ENCODE measurements at regions not wholly inside any gene's neighbourhood (a gene's known extent, or its start where the extent isn't known, plus 50 kb on each side); places are given as distances from the start of the nearest gene placed in this dataset.
"Not testable (repeated sequence)": the region's sequence is repeated elsewhere in the genome, so short reads cannot be mapped to it uniquely, and the experiment has no call there.

- not testable (repeated sequence) for H3K4me3 ChIP-seq (ENCODE audit: low read depth, low read length); DNase-seq (ENCODE audit: low read depth)
Observed at GRCh38 chr9:67168530-67169157, 176.3 kb upstream of the SPATA31A3 start.

- not testable (repeated sequence) for DNase-seq (ENCODE audit: low read depth); H3K4me3 ChIP-seq (ENCODE audit: low read depth, low read length)
Observed at GRCh38 chr9:67166335-67166734, 174.0 kb upstream of the SPATA31A3 start.

- DNase-seq (ENCODE audit: low read depth); H3K4me3 ChIP-seq (ENCODE audit: low read depth, low read length): not testable (repeated sequence)
Observed at GRCh38 chr9:67162827-67163226, 170.5 kb upstream of the SPATA31A3 start.

- H3K4me3 ChIP-seq (ENCODE audit: low read depth, low read length); DNase-seq (ENCODE audit: low read depth): not testable (repeated sequence)
Observed at GRCh38 chr9:67155218-67155617, 162.9 kb upstream of the SPATA31A3 start.

- not testable (repeated sequence) for H3K4me3 ChIP-seq (ENCODE audit: low read depth, low read length); DNase-seq (ENCODE audit: low read depth)
Observed at GRCh38 chr9:67153501-67153900, 161.2 kb upstream of the SPATA31A3 start.

GRCh38 chr9:67142392-67143107, 150.2 kb upstream of the SPATA31A3 start:
- DNase-seq (ENCODE audit: low read depth); H3K4me3 ChIP-seq (ENCODE audit: low read depth, low read length): not testable (repeated sequence)

- not testable (repeated sequence) for DNase-seq (ENCODE audit: low read depth); H3K4me3 ChIP-seq (ENCODE audit: low read depth, low read length)
Observed at GRCh38 chr9:67136376-67136775, 144.0 kb upstream of the SPATA31A3 start.

- not testable (repeated sequence) for DNase-seq (ENCODE audit: low read depth); H3K4me3 ChIP-seq (ENCODE audit: low read depth, low read length)
Observed at GRCh38 chr9:67133124-67133523, 140.8 kb upstream of the SPATA31A3 start.

GRCh38 chr9:67116761-67117160, 124.4 kb upstream of the SPATA31A3 start:
- not testable (repeated sequence) for DNase-seq (ENCODE audit: low read depth); H3K4me3 ChIP-seq (ENCODE audit: low read depth, low read length)

GRCh38 chr9:67112148-67112547, 119.8 kb upstream of the SPATA31A3 start:
- H3K4me3 ChIP-seq (ENCODE audit: low read depth, low read length); DNase-seq (ENCODE audit: low read depth): not testable (repeated sequence)

- not testable (repeated sequence) for DNase-seq (ENCODE audit: low read depth); H3K4me3 ChIP-seq (ENCODE audit: low read depth, low read length)
Observed at GRCh38 chr9:67111733-67112132, 119.4 kb upstream of the SPATA31A3 start.

GRCh38 chr9:67109859-67110258, 117.5 kb upstream of the SPATA31A3 start:
- not testable (repeated sequence) for DNase-seq (ENCODE audit: low read depth); H3K4me3 ChIP-seq (ENCODE audit: low read depth, low read length)

GRCh38 chr9:67106659-67107058, 114.3 kb upstream of the SPATA31A3 start:
- not testable (repeated sequence) for H3K4me3 ChIP-seq (ENCODE audit: low read depth, low read length); DNase-seq (ENCODE audit: low read depth)

- DNase-seq (ENCODE audit: low read depth): not testable (repeated sequence)
Observed at GRCh38 chr9:67102506-67103276, 110.3 kb upstream of the SPATA31A3 start.

GRCh38 chr9:67091104-67091503, 98.8 kb upstream of the SPATA31A3 start:
- not testable (repeated sequence) for DNase-seq (ENCODE audit: low read depth); H3K4me3 ChIP-seq (ENCODE audit: low read depth, low read length)

More at GRCh38 chr9:67102506-67103276, 110.3 kb upstream of the SPATA31A3 start:
- not testable (repeated sequence) for H3K4me3 ChIP-seq (ENCODE audit: low read depth, low read length)

GRCh38 chr9:67086862-67087261, 94.5 kb upstream of the SPATA31A3 start:
- not testable (repeated sequence) for DNase-seq (ENCODE audit: low read depth); H3K4me3 ChIP-seq (ENCODE audit: low read depth, low read length)

- H3K4me3 ChIP-seq (ENCODE audit: low read depth, low read length); DNase-seq (ENCODE audit: low read depth): not testable (repeated sequence)
Observed at GRCh38 chr9:67066140-67066539, 73.8 kb upstream of the SPATA31A3 start.

Measured in LNCaP clone FGC (cell line).